LNCAP (cell line): ENCODE measurements at regions not wholly inside any gene's neighbourhood (a gene's known extent, or its start where the extent isn't known, plus 50 kb on each side); places are given as distances from the start of the nearest gene placed in this dataset.

Experiments used
- CTCF ChIP-seq: fragments of 450-650 bp; IDR thresholded peaks from 2 replicates; pipeline ENCODE4 v1.5.1; 2017; ENCODE audit warnings: mild to moderate bottlenecking

GRCh38 chr1:198927129-198927528, 288.3 kb downstream of the PTPRC start:
- no peak for TF ChIP-seq CTCF

- TF ChIP-seq CTCF, result no peak
Measured at GRCh38 chr1:198929111-198929604, 290.3 kb downstream of the PTPRC start.

DNA sequence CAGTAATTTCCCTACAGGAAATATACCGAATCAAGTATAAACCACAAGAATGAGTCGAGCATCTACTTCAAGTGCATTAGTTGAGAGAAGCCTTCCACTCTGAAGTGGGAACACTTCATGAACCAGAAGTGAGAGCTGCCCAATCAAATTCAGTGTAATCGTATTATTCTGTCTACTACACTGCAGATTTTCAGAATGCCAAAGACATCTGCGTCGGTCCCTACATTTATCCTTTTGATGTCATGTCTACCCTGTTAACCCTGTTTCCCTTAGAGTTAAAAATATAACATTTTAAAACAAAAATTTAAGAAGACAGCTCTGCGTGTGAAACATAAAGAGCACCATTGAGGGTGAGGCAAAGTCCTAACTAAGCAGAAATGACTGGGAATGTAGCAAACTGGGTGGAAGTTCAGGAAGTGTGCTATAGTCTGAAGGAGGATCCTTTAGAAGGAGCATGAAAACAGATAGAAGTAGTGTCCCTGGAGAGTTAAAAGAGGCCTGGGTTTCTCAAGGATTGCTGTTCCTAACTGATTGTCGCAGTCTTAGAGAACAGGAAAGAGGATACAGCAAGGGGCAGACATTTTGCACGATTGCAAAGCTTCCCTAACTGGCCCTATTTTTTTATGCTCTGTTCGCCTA, 291.2 kb downstream of the PTPRC start:
- TF ChIP-seq CTCF, result no peak

GRCh38 chr1:198932351-198932991, 293.6 kb downstream of the PTPRC start:
- no peak for TF ChIP-seq CTCF

DNA sequence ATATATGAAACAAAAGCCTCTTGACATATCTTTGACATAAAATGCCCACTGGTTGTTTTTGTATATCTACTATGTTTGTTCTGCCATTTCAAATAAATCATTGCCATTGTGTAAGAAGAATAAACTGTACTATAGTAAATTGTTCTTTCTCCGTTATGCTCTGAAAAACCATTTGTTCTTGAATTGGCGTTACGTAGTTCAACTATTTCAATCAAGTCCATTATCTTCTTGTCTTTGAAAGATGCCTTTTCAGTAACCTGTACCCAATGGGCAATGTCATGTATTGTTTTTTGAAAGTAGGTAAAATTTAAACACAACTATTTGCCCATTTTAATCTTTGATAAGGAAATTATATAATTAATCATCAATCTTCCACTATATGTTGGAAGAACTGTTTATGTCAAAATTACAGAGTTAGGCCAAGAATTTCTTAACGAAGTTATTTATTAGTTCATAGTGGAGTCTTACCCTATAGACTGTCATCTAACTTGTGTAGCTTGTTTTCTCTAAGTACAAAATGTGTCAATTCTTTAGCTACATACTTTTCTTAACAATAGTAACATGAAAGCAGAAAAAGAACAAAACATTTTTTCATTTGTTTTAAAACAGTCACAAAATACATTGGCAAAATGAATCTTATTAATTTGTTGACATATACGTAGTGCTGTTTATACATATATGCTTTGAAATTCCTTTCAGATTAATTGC, 294.8 kb downstream of the PTPRC start:
- TF ChIP-seq CTCF, result no peak

DNA sequence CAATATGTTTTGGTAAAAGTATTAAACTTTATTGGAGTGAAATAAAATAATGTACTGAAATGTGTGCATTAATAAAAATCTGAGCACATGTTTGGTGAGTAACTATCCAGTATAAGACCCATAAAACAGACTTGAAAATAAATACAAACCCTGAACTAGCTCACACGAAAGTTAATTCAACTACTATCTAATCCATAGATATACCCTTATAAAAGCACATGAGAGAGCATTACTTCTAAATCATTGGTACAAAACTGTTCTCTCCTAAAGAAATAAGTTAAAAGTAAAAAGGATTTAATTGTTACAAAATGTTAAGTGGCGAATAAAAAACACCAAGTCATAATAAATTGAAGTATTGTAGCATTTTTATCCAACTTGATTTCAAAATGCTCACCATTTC, 295.6 kb downstream of the PTPRC start:
- TF ChIP-seq CTCF, result no peak

DNA sequence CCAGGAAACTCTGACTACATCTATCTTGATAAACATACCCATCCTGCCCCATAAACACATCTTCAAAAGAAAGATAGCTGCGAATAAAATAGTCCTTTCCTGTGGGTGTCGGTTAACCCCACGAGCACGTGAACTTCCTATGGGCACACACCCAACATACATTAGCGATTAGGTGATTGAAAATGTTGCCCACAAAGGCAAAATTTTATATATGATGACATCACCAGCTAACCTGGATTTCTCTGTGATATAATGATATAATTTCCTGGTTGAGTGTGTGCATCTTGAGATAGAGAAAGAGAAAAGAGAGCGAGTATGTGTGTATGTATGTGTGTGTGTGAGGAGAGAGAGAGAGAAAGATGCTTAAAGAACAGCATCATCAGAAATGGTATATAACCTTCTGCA, 296.1 kb downstream of the PTPRC start:
- no peak for TF ChIP-seq CTCF
